ENCODE measurements at regions not wholly inside any gene's neighbourhood (a gene's known extent, or its start where the extent isn't known, plus 50 kb on each side); places are given as distances from the start of the nearest gene placed in this dataset.

GRCh38 chr2:234331966-234332365, 164.9 kb downstream of the ARL4C start:
- peaks cover 30% of the 10 kb centered on the region for H3K4me1 ChIP-seq (ENCODE audit: control insufficient read depth, insufficient read depth, low read length)
- H3K9me3 ChIP-seq (ENCODE audit: control insufficient read depth, low read length) = no peaks in the 10 kb centered on the region
- no peaks in the 10 kb centered on the region for H3K27me3 ChIP-seq (ENCODE audit: control insufficient read depth, insufficient read depth, low read length, poor library complexity, severe bottlenecking)
- H3K27ac ChIP-seq (ENCODE audit: insufficient read depth, low read depth, low read length, poor library complexity, severe bottlenecking) = no peak overlapping the region
- H3K4me3 ChIP-seq (ENCODE audit: insufficient read depth, low read depth, low read length) = no peak overlapping the region
- no peaks in the 10 kb centered on the region for H3K36me3 ChIP-seq (ENCODE audit: control insufficient read depth, insufficient read depth, low read length)
- WGBS, 2 experiments = 89 to 90% methylated on average over 7 of the region's 7 CpGs

GRCh38 chr2:234331566-234331965, 165.3 kb downstream of the ARL4C start:
- Histone ChIP-seq H3K9me3 (ENCODE audit: control insufficient read depth, low read length) (no peaks in the 10 kb centered on the region), H3K27me3 (ENCODE audit: control insufficient read depth, insufficient read depth, low read length, poor library complexity, severe bottlenecking) (no peaks in the 10 kb centered on the region), H3K36me3 (ENCODE audit: control insufficient read depth, insufficient read depth, low read length) (no peaks in the 10 kb centered on the region), H3K4me1 (ENCODE audit: control insufficient read depth, insufficient read depth, low read length) (peaks cover 30% of the 10 kb centered on the region), H3K27ac (ENCODE audit: insufficient read depth, low read depth, low read length, poor library complexity, severe bottlenecking) (no peak overlapping the region), H3K4me3 (ENCODE audit: insufficient read depth, low read depth, low read length) (no peak overlapping the region)
- 90 to 91% methylated on average over 5 of the region's 5 CpGs for WGBS, 2 experiments

- Histone ChIP-seq H3K4me1 (ENCODE audit: control insufficient read depth, insufficient read depth, low read length) (peaks cover 28% of the 10 kb centered on the region), H3K4me3 (ENCODE audit: insufficient read depth, low read depth, low read length) (no peak overlapping the region), H3K36me3 (ENCODE audit: control insufficient read depth, insufficient read depth, low read length) (no peaks in the 10 kb centered on the region), H3K27ac (ENCODE audit: insufficient read depth, low read depth, low read length, poor library complexity, severe bottlenecking) (no peak overlapping the region), H3K9me3 (ENCODE audit: control insufficient read depth, low read length) (no peaks in the 10 kb centered on the region), H3K27me3 (ENCODE audit: control insufficient read depth, insufficient read depth, low read length, poor library complexity, severe bottlenecking) (no peaks in the 10 kb centered on the region)
- WGBS, 2 experiments = 76% methylated on average over 5 of the region's 5 CpGs
Measured at GRCh38 chr2:234330902-234331301, 166.0 kb downstream of the ARL4C start.

- no peaks in the 10 kb centered on the region for H3K9me3 ChIP-seq (ENCODE audit: control insufficient read depth, low read length)
- H3K27ac ChIP-seq (ENCODE audit: insufficient read depth, low read depth, low read length, poor library complexity, severe bottlenecking) = no peak overlapping the region
- H3K36me3 ChIP-seq (ENCODE audit: control insufficient read depth, insufficient read depth, low read length) = no peaks in the 10 kb centered on the region
- WGBS, 2 experiments = 92 to 94% methylated on average over 12 of the region's 12 CpGs
- peaks cover 13% of the 10 kb centered on the region for H3K4me1 ChIP-seq (ENCODE audit: control insufficient read depth, insufficient read depth, low read length)
- no peaks in the 10 kb centered on the region for H3K27me3 ChIP-seq (ENCODE audit: control insufficient read depth, insufficient read depth, low read length, poor library complexity, severe bottlenecking)
- H3K4me3 ChIP-seq (ENCODE audit: insufficient read depth, low read depth, low read length) = no peak overlapping the region
Measured at GRCh38 chr2:234329202-234329960, 167.5 kb downstream of the ARL4C start.

GRCh38 chr2:234328444-234328990, 168.4 kb downstream of the ARL4C start:
- Histone ChIP-seq H3K27me3 (ENCODE audit: control insufficient read depth, insufficient read depth, low read length, poor library complexity, severe bottlenecking) (no peaks in the 10 kb centered on the region), H3K4me1 (ENCODE audit: control insufficient read depth, insufficient read depth, low read length) (peaks cover 7% of the 10 kb centered on the region), H3K4me3 (ENCODE audit: insufficient read depth, low read depth, low read length) (no peak overlapping the region), H3K9me3 (ENCODE audit: control insufficient read depth, low read length) (no peaks in the 10 kb centered on the region), H3K36me3 (ENCODE audit: control insufficient read depth, insufficient read depth, low read length) (no peaks in the 10 kb centered on the region), H3K27ac (ENCODE audit: insufficient read depth, low read depth, low read length, poor library complexity, severe bottlenecking) (no peak overlapping the region)
- WGBS, 2 experiments = 88 to 90% methylated on average over 12 of the region's 12 CpGs

- H3K4me1 ChIP-seq (ENCODE audit: control insufficient read depth, insufficient read depth, low read length) = peaks cover 4% of the 10 kb centered on the region
- WGBS, 2 experiments = 70 to 76% methylated on average over 2 of the region's 2 CpGs
- H3K9me3 ChIP-seq (ENCODE audit: control insufficient read depth, low read length) = no peaks in the 10 kb centered on the region
- H3K27ac ChIP-seq (ENCODE audit: insufficient read depth, low read depth, low read length, poor library complexity, severe bottlenecking) = no peak overlapping the region
- H3K27me3 ChIP-seq (ENCODE audit: control insufficient read depth, insufficient read depth, low read length, poor library complexity, severe bottlenecking) = no peaks in the 10 kb centered on the region
- no peaks in the 10 kb centered on the region for H3K36me3 ChIP-seq (ENCODE audit: control insufficient read depth, insufficient read depth, low read length)
- H3K4me3 ChIP-seq (ENCODE audit: insufficient read depth, low read depth, low read length) = no peak overlapping the region
Measured at GRCh38 chr2:234326694-234327093, 170.2 kb downstream of the ARL4C start.

GRCh38 chr2:234324116-234324515, 172.8 kb downstream of the ARL4C start:
- H3K36me3 ChIP-seq (ENCODE audit: control insufficient read depth, insufficient read depth, low read length) = no peaks in the 10 kb centered on the region
- no peaks in the 10 kb centered on the region for H3K9me3 ChIP-seq (ENCODE audit: control insufficient read depth, low read length)
- no peaks in the 10 kb centered on the region for H3K27me3 ChIP-seq (ENCODE audit: control insufficient read depth, insufficient read depth, low read length, poor library complexity, severe bottlenecking)
- no peak overlapping the region for H3K4me3 ChIP-seq (ENCODE audit: insufficient read depth, low read depth, low read length)
- H3K27ac ChIP-seq (ENCODE audit: insufficient read depth, low read depth, low read length, poor library complexity, severe bottlenecking) = no peak overlapping the region
- 93 to 94% methylated on average over 5 of the region's 5 CpGs for WGBS, 2 experiments
- H3K4me1 ChIP-seq (ENCODE audit: control insufficient read depth, insufficient read depth, low read length) = no peaks in the 10 kb centered on the region

- Histone ChIP-seq H3K4me3 (ENCODE audit: insufficient read depth, low read depth, low read length) (no peak overlapping the region), H3K36me3 (ENCODE audit: control insufficient read depth, insufficient read depth, low read length) (no peaks in the 10 kb centered on the region)
- WGBS, 2 experiments = 100% methylated on average over 2 of the region's 2 CpGs; no CpG with 5 or more reads in 1 of the 2 experiments
Measured at GRCh38 chr2:234322766-234323465, 174.0 kb downstream of the ARL4C start.

GRCh38 chr2:234320066-234320465, 176.8 kb downstream of the ARL4C start:
- Histone ChIP-seq H3K4me3 (ENCODE audit: insufficient read depth, low read depth, low read length) (no peak overlapping the region), H3K9me3 (ENCODE audit: control insufficient read depth, low read length) (no peaks in the 10 kb centered on the region), H3K36me3 (ENCODE audit: control insufficient read depth, insufficient read depth, low read length) (no peaks in the 10 kb centered on the region), H3K27me3 (ENCODE audit: control insufficient read depth, insufficient read depth, low read length, poor library complexity, severe bottlenecking) (no peaks in the 10 kb centered on the region), H3K27ac (ENCODE audit: insufficient read depth, low read depth, low read length, poor library complexity, severe bottlenecking) (no peak overlapping the region), H3K4me1 (ENCODE audit: control insufficient read depth, insufficient read depth, low read length) (no peaks in the 10 kb centered on the region)
- 90 to 95% methylated on average over 3 of the region's 3 CpGs for WGBS, 2 experiments

More at GRCh38 chr2:234322766-234323465, 174.0 kb downstream of the ARL4C start:
- Histone ChIP-seq H3K27ac (ENCODE audit: insufficient read depth, low read depth, low read length, poor library complexity, severe bottlenecking) (no peak overlapping the region), H3K9me3 (ENCODE audit: control insufficient read depth, low read length) (no peaks in the 10 kb centered on the region), H3K4me1 (ENCODE audit: control insufficient read depth, insufficient read depth, low read length) (no peaks in the 10 kb centered on the region), H3K27me3 (ENCODE audit: control insufficient read depth, insufficient read depth, low read length, poor library complexity, severe bottlenecking) (no peaks in the 10 kb centered on the region)

- Histone ChIP-seq H3K4me1 (ENCODE audit: control insufficient read depth, insufficient read depth, low read length) (no peaks in the 10 kb centered on the region), H3K9me3 (ENCODE audit: control insufficient read depth, low read length) (no peaks in the 10 kb centered on the region), H3K27me3 (ENCODE audit: control insufficient read depth, insufficient read depth, low read length, poor library complexity, severe bottlenecking) (no peaks in the 10 kb centered on the region), H3K27ac (ENCODE audit: insufficient read depth, low read depth, low read length, poor library complexity, severe bottlenecking) (no peak overlapping the region), H3K36me3 (ENCODE audit: control insufficient read depth, insufficient read depth, low read length) (no peaks in the 10 kb centered on the region), H3K4me3 (ENCODE audit: insufficient read depth, low read depth, low read length) (no peak overlapping the region)
- 94 to 95% methylated on average over 3 of the region's 3 CpGs for WGBS, 2 experiments
Measured at GRCh38 chr2:234318361-234318760, 178.5 kb downstream of the ARL4C start.
